AG09319 (cell line): ENCODE measurements at regions not wholly inside any gene's neighbourhood (a gene's known extent, or its start where the extent isn't known, plus 50 kb on each side); places are given as distances from the start of the nearest gene placed in this dataset.

ENCODE experiments used
- DNase-seq: peaks from one replicate; pipeline ENCODE4 v3.0.0-alpha.2; 2010; ENCODE audit warnings: low read depth; ENCODE audit errors: extremely low read depth
- TF ChIP-seq, protein P1 (sequence below): IDR thresholded peaks from 2 replicates; pipeline ENCODE4 v1.5.1; 2011; ENCODE audit warnings: low read depth, mild to moderate bottlenecking, inconsistent platforms, low read length, moderate library complexity

DNA sequence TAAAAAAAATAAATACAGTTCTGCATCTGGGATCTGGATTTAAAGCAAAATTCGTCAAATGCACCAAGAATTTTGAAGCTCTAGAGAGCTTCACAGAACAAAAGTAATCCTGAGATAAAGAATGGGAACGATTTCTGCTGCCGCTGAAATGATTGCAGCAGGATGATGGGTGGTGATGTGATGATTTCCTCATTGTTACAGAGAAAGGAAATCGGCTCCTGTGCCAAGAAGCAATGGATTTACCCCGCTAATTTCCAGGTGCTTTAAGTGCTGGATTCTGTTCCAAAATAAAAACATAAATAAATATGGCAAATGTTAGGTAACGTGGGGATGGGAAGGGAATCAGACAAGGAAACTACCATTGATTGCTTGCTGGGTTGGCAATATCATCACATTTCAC, 1067.9 kb upstream of the MAP3K7 start:
- TF ChIP-seq, protein P1, sequence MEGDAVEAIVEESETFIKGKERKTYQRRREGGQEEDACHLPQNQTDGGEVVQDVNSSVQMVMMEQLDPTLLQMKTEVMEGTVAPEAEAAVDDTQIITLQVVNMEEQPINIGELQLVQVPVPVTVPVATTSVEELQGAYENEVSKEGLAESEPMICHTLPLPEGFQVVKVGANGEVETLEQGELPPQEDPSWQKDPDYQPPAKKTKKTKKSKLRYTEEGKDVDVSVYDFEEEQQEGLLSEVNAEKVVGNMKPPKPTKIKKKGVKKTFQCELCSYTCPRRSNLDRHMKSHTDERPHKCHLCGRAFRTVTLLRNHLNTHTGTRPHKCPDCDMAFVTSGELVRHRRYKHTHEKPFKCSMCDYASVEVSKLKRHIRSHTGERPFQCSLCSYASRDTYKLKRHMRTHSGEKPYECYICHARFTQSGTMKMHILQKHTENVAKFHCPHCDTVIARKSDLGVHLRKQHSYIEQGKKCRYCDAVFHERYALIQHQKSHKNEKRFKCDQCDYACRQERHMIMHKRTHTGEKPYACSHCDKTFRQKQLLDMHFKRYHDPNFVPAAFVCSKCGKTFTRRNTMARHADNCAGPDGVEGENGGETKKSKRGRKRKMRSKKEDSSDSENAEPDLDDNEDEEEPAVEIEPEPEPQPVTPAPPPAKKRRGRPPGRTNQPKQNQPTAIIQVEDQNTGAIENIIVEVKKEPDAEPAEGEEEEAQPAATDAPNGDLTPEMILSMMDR = no peak
- DNase-seq = no peak

GRCh38 chr6:91654357-91654756, 1067.5 kb upstream of the MAP3K7 start:
- TF ChIP-seq, protein P1 = no peak

GRCh38 chr6:91653895-91654294, 1067.0 kb upstream of the MAP3K7 start:
- DNase-seq = no peak
- TF ChIP-seq, protein P1 = no peak

More at GRCh38 chr6:91654357-91654756, 1067.5 kb upstream of the MAP3K7 start:
- DNase-seq = no peak

- DNase-seq = no peak
- TF ChIP-seq, protein P1 = no peak
Measured at GRCh38 chr6:91653076-91653723, 1066.3 kb upstream of the MAP3K7 start.

DNA sequence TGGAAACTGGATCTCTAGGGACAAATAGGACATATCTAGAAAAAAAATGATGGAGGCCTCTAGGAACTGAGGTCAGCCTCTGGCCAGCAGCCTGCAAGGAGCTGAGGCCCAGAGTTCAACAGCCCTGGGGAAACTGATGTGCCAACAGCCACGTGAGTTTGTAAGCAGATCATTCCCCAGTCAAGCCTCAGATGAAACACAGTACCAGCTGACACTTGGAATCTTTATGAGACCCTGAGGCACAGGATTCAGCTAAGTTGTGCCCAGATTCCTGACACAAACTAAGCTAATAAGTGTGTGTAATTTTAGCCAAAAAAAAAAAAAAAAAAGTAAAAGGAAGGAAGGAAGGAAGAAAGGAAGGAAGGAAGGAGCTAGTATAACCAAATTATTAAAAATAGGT, 1059.8 kb upstream of the MAP3K7 start:
- DNase-seq = no peak
- TF ChIP-seq, protein P1 = no peak

GRCh38 chr6:91645811-91646210, 1058.9 kb upstream of the MAP3K7 start:
- TF ChIP-seq, protein P1 = no peak
- DNase-seq = no peak

- DNase-seq = no peak
- TF ChIP-seq, protein P1 = no peak
Measured at GRCh38 chr6:91637217-91637616, 1050.3 kb upstream of the MAP3K7 start.
